HEK293T (cell line): ENCODE measurements at regions not wholly inside any gene's neighbourhood (a gene's known extent, or its start where the extent isn't known, plus 50 kb on each side); places are given as distances from the start of the nearest gene placed in this dataset.
"Not testable (repeated sequence)": the region's sequence is repeated elsewhere in the genome, so short reads cannot be mapped to it uniquely, and the experiment has no call there.

Experiments
- ARNT ChIP-seq: fragments of 450-650 bp; IDR thresholded peaks from 2 replicates; pipeline ENCODE4 v1.6.1; 2017; ENCODE audit warnings: mild to moderate bottlenecking
- BHLHE40 ChIP-seq: fragments of 450-650 bp; IDR thresholded peaks from 2 replicates; pipeline ENCODE4 v1.6.1; 2016; ENCODE audit warnings: mild to moderate bottlenecking, moderate library complexity, borderline replicate concordance
- ELF4 ChIP-seq: fragments of 450-650 bp; IDR thresholded peaks from 2 replicates; pipeline ENCODE4 v1.6.1; 2017; ENCODE audit warnings: antibody characterized with exemption
- FOXK2 ChIP-seq: fragments of 450-650 bp; IDR thresholded peaks from 2 replicates; pipeline ENCODE4 v1.6.1; 2016; ENCODE audit warnings: mild to moderate bottlenecking
- HDGF ChIP-seq: fragments of 450-650 bp; IDR thresholded peaks from 2 replicates; pipeline ENCODE4 v1.6.1; 2017; ENCODE audit warnings: antibody characterized with exemption, borderline replicate concordance
- NFRKB ChIP-seq: fragments of 450-650 bp; IDR thresholded peaks from 2 replicates; pipeline ENCODE4 v1.6.1; 2016; ENCODE audit warnings: mild to moderate bottlenecking, moderate library complexity
- PKNOX1 ChIP-seq: fragments of 450-650 bp; IDR thresholded peaks from 2 replicates; pipeline ENCODE4 v1.6.1; 2016
- SP1 ChIP-seq: fragments of 450-650 bp; IDR thresholded peaks from 2 replicates; pipeline ENCODE4 v1.6.1; 2017
- SUZ12 ChIP-seq: fragments of 450-650 bp; IDR thresholded peaks from 2 replicates; pipeline ENCODE4 v1.6.1; 2016; ENCODE audit warnings: mild to moderate bottlenecking

- TF ChIP-seq SUZ12, HDGF, ARNT, PKNOX1, SP1, ELF4, NFRKB, FOXK2, BHLHE40: not testable (repeated sequence)
Observed at GRCh38 chr14:105692110-105692685, 165.8 kb downstream of the TMEM121 start.
